Left renal pelvis (tissue), 4 donors: ENCODE measurements at regions not wholly inside any gene's neighbourhood (a gene's known extent, or its start where the extent isn't known, plus 50 kb on each side); places are given as distances from the start of the nearest gene placed in this dataset.
"Not testable (repeated sequence)": the region's sequence is repeated elsewhere in the genome, so short reads cannot be mapped to it uniquely, and the experiment has no call there.

Experiments
- DNase-seq, 4 donors: peaks; one replicate each; pipeline ENCODE4 v3.0.0-alpha.2; 2013; ENCODE audit warnings: low read depth in 4 of 4, low spot score in 3 of 4

- DNase-seq: no peak
Measured at GRCh38 chr16:76713191-76713590, 436.0 kb downstream of the CNTNAP4 start.

GRCh38 chr16:76716251-76716650, 439.1 kb downstream of the CNTNAP4 start:
- not testable (repeated sequence) for DNase-seq

DNA sequence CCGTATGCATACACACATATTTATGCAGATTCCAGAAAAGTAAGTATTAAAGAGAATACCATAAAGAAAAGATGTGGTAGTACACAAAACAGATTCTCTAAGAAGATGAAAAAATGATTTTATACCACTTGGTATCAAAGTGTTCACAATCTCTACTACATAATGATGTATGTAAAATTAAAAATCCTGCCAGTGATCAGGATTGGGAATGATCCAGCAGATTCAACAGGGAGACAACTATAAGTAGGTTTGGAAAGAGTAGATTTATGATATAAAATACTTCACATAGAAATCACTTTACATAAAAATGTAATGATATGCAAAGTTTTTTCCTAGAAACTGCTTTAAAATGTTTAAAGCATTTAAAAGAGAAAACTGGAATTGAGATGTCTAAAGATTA, 447.0 kb downstream of the CNTNAP4 start:
- DNase-seq: no peak

DNA sequence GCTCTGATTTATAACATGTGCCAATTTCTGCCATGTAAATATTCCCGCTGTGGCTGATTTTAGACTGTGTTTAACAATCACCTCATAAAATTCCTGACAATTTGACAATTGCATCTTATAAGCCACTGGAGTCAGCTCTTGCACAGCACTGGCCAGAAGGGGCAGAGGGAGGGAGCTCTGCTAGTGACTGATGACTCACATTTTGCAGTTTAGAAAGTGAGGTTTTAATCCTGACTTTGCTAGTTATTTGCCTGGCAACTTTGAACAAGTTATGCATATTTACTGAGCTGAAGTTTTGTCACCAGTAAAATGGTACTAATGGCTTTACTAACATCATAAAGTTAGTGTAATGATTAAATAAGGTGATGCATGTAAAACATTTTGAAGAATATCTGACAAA, 452.3 kb downstream of the CNTNAP4 start:
- no peak for DNase-seq

DNA sequence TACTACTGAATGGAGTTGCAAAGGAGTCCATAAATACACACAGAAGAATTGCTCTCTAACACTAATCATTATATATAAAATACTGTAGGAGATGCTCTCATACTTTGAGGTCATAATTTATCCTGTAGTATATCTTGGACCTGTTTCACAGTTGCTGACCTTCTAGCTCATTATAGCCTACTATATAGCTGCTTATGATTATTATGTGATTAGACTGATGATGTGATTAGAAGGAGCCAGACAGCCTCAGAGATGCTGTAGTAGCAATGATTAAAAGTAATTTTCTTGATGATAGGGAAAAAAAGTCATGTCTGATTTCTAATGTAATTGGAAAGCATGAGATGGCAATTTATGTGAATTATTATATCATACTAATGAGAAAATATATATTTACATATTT, 455.7 kb downstream of the CNTNAP4 start:
- no peak for DNase-seq

GRCh38 chr16:76741623-76742022, 449.4 kb upstream of the MON1B start:
- no peak for DNase-seq

DNA sequence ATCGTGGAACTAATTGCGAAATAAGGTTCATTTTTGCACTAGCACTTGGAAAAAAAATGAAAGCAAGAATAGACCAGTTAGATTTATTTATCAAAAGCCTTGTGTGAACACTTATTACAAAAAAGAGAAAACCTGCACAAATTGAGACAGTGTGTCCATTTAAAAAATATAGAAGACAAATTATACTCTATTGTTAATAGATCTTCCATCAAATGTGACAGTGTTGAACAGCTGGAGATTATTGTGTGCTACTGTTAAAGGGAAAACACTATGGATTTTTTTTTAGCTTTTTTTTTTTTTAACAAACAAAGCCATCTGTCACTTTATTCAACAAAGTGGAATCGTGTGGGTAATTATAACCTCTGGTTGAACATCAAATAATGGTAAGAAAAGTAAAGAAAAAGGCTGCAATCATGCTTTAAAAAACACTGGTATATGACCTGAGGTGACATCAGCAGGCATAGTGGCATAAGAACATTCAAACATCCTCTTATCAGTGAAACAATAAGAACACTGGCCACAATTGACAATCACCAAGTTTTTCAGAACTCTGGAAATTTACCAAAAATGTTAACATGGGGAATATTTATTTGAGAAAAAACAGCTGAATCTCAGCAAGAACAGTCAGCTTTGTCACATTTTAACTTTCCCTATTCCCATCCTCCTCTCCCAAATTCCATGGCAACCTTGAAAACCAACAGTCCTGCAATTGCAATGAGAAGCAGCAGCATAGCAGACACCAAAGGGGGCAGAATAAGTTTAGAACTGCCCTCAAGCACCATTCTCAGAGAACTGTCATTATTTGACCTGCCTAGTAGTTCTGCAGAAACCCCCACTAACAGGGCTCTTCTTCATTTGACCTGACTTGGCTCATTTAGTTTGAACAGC, 442.3 kb upstream of the MON1B start:
- DNase-seq: no peak

DNA sequence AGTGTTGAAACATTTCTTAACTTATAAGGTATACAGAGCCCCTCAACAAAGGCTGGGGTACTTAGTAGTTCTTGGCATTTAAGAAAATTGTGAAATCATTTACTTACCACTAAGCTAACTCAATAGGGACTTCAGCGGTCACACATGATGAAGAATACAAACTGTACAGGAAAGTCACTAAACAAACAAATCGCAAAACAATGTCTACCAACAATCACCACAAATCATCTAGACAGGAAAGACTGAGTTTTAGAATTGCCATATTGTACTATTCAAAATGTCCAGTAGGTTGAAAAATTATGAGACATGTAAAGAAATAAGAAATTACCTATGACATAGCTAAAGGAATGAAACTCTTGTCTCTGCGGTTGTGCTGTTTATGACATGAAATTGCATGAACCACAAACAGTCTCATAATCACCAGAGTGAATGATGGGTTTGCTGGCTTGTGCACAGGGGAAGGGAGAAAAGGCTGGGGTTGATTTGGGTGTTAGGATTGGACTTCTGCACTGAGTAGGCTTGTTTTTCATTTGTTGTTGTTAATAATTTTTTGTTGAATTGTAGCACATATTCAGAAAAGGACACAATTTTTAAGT, 441.1 kb upstream of the MON1B start:
- DNase-seq: no peak

GRCh38 chr16:76755496-76755895, 435.5 kb upstream of the MON1B start:
- no peak for DNase-seq

GRCh38 chr16:76756423-76756822, 434.6 kb upstream of the MON1B start:
- DNase-seq: no peak

GRCh38 chr16:76756951-76757350, 434.0 kb upstream of the MON1B start:
- DNase-seq: no peak

DNA sequence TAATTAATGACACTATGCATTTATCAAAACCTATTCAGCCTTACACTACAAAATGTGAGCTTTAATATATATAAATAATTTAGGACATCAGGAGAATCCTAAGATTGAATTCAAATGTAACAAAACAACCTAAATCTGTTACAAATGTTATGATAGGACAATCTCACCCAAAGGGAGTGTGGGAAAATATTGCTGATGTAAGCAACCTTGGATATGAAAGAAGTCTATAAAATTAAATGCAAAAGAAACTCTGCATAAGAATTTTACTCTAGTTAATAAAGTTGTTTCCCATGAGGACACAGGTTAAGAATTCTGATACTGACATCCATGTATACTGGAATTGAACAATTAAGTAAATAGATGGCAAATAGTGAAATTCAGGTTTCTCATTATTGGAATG, 424.5 kb upstream of the MON1B start:
- DNase-seq: no peak

DNA sequence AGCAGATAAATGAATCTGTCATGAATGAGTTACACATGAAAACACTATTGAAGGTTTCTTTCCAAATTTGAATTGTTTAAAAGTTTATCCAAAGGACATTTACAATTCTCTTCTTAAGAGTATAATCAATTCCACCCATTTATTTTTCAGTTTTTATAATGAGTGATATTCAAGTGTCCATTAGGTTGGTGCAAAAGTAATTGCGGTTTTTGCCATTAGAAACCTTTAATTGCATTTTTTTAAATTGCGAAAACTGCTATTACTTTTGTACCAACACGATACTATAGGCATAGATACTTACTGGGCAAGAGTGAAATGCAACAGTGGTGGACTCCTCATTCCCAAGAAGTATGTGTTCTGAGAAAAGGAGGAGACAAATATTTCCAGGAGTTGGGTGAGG, 422.7 kb upstream of the MON1B start:
- no peak for DNase-seq

DNA sequence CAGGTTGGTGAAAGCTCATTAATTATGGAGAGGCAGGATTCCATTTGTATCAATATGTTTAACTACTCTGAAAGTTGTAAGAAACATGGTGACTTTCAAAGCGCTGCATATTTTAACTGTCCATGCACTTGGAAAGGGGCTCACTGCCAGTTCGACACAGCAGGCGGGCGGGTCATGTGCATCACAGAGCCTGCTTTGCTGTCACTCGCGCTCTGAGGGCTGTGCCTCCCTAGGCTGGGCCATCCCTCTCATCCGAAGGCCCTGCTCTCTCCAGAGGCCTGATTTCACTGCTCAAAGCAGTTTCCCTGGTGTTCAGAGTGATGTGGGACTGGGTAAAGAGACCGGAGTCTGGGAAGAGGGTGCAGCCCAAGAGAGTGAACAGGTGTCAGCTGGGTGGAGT, 422.0 kb upstream of the MON1B start:
- no peak for DNase-seq

GRCh38 chr16:76771216-76771615, 419.8 kb upstream of the MON1B start:
- DNase-seq: no peak

- no peak for DNase-seq
Measured at GRCh38 chr16:76777721-76778465, 413.1 kb upstream of the MON1B start.

DNA sequence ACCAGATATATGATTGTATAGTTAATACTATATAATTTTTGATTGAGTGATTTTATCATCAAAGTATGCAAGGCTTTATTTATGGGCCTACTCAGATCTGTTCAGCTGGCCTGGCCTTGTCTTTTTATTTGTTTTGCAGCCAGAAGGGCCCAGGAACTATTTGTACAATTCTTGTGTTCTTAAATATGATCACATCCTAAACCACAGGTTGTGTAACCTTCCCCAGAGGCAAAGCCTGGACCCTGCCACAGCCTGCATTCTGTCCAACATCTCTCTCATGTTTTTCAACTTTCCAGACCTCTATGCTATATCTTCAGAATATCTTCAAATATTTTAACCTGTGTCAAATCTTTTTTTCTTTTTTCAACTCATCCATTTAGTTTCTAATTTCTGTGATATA, 410.4 kb upstream of the MON1B start:
- no peak for DNase-seq

- no peak for DNase-seq
Measured at GRCh38 chr16:76784530-76784929, 406.5 kb upstream of the MON1B start.

DNA sequence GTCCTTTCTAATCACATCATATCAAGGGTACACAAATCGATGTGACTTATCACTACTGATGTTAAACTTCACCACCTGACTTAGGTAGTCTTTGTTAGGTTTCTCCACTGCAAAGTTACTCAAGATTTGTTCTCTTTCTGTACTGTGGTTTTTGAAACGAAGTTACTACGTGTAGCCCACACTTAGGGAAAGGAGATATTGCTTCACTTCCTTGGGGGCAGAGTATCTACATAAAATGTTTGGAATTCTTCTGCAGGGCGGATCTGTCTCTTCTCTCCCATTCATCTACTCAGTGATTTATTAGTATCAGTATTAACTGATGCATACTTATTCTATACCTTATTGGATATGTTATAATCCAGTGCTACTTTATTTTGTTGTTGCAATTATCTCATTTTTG, 403.6 kb upstream of the MON1B start:
- no peak for DNase-seq

DNA sequence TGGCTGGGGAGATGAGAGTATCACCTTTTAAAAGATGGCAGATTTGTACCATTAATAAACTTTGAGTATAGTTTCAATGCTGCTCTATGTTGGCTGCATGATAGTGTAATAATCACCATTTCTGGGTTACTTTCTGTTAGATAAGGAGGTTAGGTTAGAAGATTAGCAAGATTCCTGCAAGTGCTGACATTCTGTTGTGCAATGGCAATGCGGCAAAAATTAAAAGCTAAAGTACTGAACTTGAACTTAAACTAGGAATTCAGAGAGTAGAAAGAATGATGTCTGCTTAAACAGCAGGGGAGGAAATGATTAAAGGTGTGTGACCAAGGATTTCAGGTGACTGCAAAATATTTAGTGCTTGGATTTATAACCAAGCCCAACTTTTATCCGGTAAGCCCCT, 399.8 kb upstream of the MON1B start:
- no peak for DNase-seq

GRCh38 chr16:76796416-76796815, 394.6 kb upstream of the MON1B start:
- no peak for DNase-seq

GRCh38 chr16:76796978-76797377, 394.0 kb upstream of the MON1B start:
- DNase-seq: no peak
